ENCODE measurements at regions not wholly inside any gene's neighbourhood (a gene's known extent, or its start where the extent isn't known, plus 50 kb on each side); places are given as distances from the start of the nearest gene placed in this dataset.

DNA sequence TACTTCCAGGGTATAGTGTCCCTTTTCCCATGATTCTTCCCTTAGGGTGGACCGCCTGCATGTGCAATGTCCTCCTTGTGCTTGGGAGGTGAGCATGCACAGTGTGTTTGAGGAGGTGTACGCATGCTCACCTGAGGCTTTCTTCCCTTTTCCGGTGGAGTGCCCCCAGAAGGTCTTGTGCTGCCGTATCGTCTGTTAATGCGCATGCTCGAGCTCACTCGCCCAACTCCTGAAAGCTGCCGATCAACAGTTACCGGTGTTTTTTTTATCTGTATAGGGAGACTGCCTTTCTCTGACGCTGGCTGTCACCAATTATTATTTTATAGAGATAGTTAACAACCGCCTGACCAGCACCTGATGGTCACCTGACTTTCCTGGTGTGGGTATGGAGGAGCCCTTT lies 458.8 kb upstream of the MEX3C start:
- DNase-seq: no peak
- peaks cover 24% of the 10 kb centered on the region for H3K9me3 Mint-ChIP-seq
- H3K36me3 Mint-ChIP-seq (ENCODE audit: low read depth): no peaks in the 10 kb centered on the region
- no peaks in the 10 kb centered on the region for H3K4me1 Mint-ChIP-seq (ENCODE audit: low read depth)
- no peak overlapping the region for H3K4me3 Mint-ChIP-seq
- peaks cover 1% of the 10 kb centered on the region; the same call in 1 of the 2 replicates for H3K27me3 Mint-ChIP-seq (ENCODE audit: insufficient read depth)
- TF ChIP-seq, protein P1, sequence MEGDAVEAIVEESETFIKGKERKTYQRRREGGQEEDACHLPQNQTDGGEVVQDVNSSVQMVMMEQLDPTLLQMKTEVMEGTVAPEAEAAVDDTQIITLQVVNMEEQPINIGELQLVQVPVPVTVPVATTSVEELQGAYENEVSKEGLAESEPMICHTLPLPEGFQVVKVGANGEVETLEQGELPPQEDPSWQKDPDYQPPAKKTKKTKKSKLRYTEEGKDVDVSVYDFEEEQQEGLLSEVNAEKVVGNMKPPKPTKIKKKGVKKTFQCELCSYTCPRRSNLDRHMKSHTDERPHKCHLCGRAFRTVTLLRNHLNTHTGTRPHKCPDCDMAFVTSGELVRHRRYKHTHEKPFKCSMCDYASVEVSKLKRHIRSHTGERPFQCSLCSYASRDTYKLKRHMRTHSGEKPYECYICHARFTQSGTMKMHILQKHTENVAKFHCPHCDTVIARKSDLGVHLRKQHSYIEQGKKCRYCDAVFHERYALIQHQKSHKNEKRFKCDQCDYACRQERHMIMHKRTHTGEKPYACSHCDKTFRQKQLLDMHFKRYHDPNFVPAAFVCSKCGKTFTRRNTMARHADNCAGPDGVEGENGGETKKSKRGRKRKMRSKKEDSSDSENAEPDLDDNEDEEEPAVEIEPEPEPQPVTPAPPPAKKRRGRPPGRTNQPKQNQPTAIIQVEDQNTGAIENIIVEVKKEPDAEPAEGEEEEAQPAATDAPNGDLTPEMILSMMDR (IDR thresholded peaks at IDR 0.05): no peak
- no peak overlapping the region for H3K27ac Mint-ChIP-seq

DNA sequence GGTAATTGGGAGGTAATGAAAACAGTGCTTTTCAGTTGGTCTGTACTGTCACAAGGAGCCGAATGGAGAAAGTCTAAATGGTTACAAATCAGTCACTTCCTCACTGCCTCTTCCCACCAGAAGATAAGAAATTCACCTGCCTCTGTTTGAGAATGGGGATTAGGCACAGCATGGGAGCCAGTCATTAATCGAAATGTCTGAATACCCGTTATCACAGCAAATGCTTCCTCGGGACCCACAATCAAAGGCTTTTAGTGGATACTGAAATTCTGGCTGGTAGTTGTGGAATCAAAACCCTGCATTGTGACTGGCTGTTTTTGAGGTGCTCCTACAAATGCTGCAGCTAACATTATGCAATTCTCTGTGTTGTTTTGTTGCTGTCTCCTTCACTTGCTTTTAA lies 461.0 kb upstream of the MEX3C start:
- Mint-ChIP-seq H3K4me3 (no peak overlapping the region), H3K4me1 (ENCODE audit: low read depth) (no peaks in the 10 kb centered on the region), H3K27ac (no peak overlapping the region), H3K27me3 (ENCODE audit: insufficient read depth) (peaks cover 1% of the 10 kb centered on the region), H3K36me3 (ENCODE audit: low read depth) (no peaks in the 10 kb centered on the region), H3K9me3 (peaks cover 18% of the 10 kb centered on the region)
- TF ChIP-seq, protein P1 (IDR thresholded peaks at IDR 0.05): no peak
- no peak for DNase-seq

DNA sequence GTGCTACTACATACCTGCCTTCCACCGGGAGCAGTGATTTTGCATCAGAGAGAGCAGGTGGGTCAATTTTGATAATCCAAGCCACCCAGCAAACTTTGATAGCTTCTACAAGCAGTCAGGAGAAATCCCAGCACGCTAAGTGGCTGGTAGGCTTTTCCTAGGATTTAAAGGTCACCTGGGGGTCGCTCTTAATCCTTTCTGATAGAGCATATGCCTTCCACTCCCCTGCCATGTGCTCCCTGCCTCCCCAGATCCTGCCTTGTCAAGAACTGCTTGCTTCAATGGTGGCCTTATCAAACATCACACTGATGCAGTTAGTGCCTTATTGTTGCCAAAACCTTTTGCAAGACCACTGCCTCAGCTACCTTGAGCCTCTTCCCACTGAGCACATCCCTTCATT lies 462.3 kb upstream of the MEX3C start:
- Mint-ChIP-seq H3K36me3 (ENCODE audit: low read depth) (no peaks in the 10 kb centered on the region), H3K4me1 (ENCODE audit: low read depth) (no peaks in the 10 kb centered on the region), H3K9me3 (peaks cover 18% of the 10 kb centered on the region), H3K27ac (no peak overlapping the region), H3K27me3 (ENCODE audit: insufficient read depth) (peaks cover 1% of the 10 kb centered on the region), H3K4me3 (no peak overlapping the region)
- DNase-seq: no peak
- TF ChIP-seq, protein P1 (IDR thresholded peaks at IDR 0.05): no peak

DNA sequence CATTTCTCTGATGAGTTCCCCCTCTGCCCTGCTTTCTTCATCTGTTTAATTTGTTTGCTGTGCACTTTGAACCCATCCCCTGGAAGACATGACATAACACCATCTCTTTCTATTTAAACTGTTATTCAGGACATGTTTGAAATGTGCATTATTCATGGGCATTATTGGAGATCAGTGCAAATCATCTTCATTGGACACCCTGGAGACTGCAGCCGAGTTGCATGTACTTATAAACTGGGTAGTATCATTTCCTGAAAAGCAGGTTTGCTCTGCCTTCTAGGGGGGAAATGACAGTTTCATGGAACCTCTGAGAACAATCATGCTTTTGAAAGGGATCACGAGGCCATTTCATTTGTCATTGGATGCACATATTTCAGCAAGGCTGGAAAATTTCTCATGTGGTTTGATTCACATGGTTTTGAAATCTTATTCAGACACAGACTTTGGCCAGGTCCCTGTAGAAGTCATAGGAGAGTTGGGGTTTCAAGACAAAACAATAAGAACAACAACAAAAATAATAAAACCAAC lies 462.8 kb upstream of the MEX3C start:
- no peak for DNase-seq
- Mint-ChIP-seq H3K27ac (no peak overlapping the region), H3K4me1 (ENCODE audit: low read depth) (no peaks in the 10 kb centered on the region), H3K27me3 (ENCODE audit: insufficient read depth) (peaks cover 3% of the 10 kb centered on the region), H3K9me3 (peaks cover 19% of the 10 kb centered on the region), H3K4me3 (no peak overlapping the region), H3K36me3 (ENCODE audit: low read depth) (no peaks in the 10 kb centered on the region)
- TF ChIP-seq, protein P1 (IDR thresholded peaks at IDR 0.05): no peak

DNA sequence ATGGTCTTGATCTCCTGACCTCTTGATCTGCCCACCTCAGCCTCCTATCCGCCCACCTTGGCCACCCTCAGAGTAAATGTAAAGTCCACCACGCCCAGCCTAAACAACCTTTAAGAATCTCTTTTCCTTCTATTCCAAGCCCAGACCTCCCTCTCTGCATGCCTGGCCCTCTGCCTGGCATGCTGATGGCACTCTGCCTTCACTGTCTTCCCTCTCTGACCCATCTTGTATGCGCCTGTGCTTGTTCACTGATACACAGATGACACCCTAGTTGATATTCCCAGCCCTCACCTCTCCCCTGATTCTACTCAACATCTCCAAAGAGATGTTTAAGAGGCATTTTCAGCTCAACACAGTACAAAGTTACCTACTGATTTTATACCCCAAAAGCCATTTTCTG lies 466.8 kb upstream of the MEX3C start:
- no peak for DNase-seq
- Mint-ChIP-seq H3K36me3 (ENCODE audit: low read depth) (no peaks in the 10 kb centered on the region), H3K4me1 (ENCODE audit: low read depth) (no peaks in the 10 kb centered on the region), H3K27ac (no peak overlapping the region), H3K27me3 (ENCODE audit: insufficient read depth) (peaks cover 6% of the 10 kb centered on the region), H3K9me3 (peaks cover 17% of the 10 kb centered on the region), H3K4me3 (no peak overlapping the region)
- TF ChIP-seq, protein P1 (IDR thresholded peaks at IDR 0.05): no peak

DNA sequence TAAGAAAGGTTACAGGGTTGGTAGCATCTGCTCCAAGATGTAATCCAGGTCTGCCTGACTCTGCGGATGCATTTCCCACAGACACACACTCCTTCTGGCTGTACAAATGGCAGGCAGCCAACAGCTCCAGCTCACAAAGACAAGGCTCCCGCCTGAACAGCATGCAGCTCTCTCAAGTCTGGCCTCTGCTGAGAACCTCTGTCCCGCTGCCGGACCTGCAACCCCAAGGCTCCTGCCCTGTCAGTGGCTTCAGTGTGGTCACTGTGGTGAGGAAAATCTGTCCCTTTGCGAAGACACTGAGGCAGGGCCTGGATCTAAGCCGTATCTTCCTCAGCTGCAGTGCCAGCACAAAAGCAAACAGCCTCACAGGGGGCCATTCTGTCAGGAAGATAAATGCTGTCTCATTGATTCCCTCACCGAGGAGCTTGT lies 469.3 kb upstream of the MEX3C start:
- Mint-ChIP-seq H3K27me3 (ENCODE audit: insufficient read depth) (peaks cover 5% of the 10 kb centered on the region), H3K4me3 (no peak overlapping the region), H3K27ac (no peak overlapping the region), H3K9me3 (peaks cover 21% of the 10 kb centered on the region), H3K36me3 (ENCODE audit: low read depth) (no peaks in the 10 kb centered on the region), H3K4me1 (ENCODE audit: low read depth) (no peaks in the 10 kb centered on the region)
- DNase-seq: no peak
- TF ChIP-seq, protein P1 (IDR thresholded peaks at IDR 0.05): no peak

All from HFFc6 (cell line).